GM12865 (cell line): ENCODE measurements at regions not wholly inside any gene's neighbourhood (a gene's known extent, or its start where the extent isn't known, plus 50 kb on each side); places are given as distances from the start of the nearest gene placed in this dataset.

Source experiments
- DNase-seq: peaks from one replicate; pipeline ENCODE4 v3.0.0; 2010; ENCODE audit warnings: low read depth
- H3K4me3 ChIP-seq: 2 replicates; pipeline ENCODE4 v1.5.1; 2011; ENCODE audit warnings: mild to moderate bottlenecking, low read depth, low read length, control low read depth
- TF ChIP-seq, protein P1 (sequence below): IDR thresholded peaks from 2 replicates; pipeline ENCODE4 v1.5.1; 2011; ENCODE audit warnings: low read length, control low read depth, low read depth, inconsistent platforms; ENCODE audit not compliant: insufficient read depth; ENCODE audit errors: missing control alignments

DNA sequence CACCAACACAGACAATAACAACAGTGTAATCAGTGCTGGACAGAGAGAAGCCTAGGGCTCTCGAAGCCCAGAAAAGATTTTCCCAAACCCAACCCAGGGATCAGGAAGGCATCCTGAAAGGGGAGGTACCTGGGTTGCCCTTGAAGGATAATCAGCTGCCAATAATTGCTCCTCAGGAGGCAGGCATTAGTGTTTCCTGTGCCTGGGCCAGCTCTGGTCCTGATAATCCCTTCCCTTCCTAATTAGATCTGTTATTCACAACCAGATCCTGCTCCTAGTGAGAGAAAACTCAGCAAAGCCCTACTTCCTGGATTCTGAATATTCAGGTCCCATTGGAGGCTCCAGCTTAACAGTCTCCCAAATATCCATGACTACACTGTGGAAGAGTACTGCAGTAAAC is 117.4 kb downstream of the DMRTA2 start:
- TF ChIP-seq, protein P1, sequence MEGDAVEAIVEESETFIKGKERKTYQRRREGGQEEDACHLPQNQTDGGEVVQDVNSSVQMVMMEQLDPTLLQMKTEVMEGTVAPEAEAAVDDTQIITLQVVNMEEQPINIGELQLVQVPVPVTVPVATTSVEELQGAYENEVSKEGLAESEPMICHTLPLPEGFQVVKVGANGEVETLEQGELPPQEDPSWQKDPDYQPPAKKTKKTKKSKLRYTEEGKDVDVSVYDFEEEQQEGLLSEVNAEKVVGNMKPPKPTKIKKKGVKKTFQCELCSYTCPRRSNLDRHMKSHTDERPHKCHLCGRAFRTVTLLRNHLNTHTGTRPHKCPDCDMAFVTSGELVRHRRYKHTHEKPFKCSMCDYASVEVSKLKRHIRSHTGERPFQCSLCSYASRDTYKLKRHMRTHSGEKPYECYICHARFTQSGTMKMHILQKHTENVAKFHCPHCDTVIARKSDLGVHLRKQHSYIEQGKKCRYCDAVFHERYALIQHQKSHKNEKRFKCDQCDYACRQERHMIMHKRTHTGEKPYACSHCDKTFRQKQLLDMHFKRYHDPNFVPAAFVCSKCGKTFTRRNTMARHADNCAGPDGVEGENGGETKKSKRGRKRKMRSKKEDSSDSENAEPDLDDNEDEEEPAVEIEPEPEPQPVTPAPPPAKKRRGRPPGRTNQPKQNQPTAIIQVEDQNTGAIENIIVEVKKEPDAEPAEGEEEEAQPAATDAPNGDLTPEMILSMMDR, result no peak
- H3K4me3 ChIP-seq, result no peak overlapping the region
- no peak for DNase-seq

GRCh38 chr1:50300297-50300696 is 122.9 kb downstream of the DMRTA2 start:
- TF ChIP-seq, protein P1, result no peak
- H3K4me3 ChIP-seq, result no peak overlapping the region
- no peak for DNase-seq

GRCh38 chr1:50295566-50295965 is 127.7 kb downstream of the DMRTA2 start:
- no peak for DNase-seq
- TF ChIP-seq, protein P1, result no peak

DNA sequence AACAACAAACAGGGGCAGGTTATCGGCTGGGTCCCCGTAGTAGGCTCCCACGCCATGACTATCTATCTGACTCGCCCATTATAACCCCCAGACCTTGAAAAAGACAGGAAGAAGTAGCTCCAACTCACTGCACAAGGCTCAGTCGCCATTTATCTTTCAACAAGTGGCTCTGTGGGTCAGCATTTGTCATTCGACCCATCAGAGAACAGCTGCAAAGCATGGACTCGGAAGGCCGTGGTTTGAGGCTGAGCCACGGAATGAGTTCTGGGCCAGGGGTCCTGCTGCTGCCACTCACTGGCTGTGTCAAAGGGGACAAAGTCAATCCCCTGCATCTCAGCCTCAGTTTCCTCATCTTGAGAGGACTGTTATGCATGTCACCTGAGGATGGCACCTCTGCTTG is 131.0 kb downstream of the DMRTA2 start:
- no peak for DNase-seq
- H3K4me3 ChIP-seq, result no peak overlapping the region
- TF ChIP-seq, protein P1, result no peak

More at GRCh38 chr1:50295566-50295965, 127.7 kb downstream of the DMRTA2 start:
- H3K4me3 ChIP-seq, result no peak overlapping the region

- no peak overlapping the region for H3K4me3 ChIP-seq
- no peak for DNase-seq
- TF ChIP-seq, protein P1, result no peak
Measured at GRCh38 chr1:50289495-50289894, 133.7 kb downstream of the DMRTA2 start.

DNA sequence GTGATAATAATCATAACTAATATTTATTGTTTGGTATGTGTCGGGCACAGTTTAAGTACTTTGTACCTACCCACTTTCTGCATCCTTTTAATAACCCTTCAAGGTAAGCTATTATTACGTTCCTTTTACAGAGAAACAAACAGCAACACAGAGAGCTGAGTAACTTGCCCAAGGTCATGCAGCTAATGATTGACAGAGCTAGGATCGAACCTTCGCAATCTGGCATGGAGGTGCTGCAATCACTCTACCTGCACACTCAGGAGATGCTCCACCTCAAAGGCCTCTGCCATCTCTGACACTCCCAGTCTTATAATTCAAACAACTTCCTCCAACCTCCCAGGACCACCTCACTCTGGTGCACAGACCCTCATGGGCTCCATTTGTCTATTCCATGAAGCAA is 137.2 kb downstream of the DMRTA2 start:
- TF ChIP-seq, protein P1, result no peak
- DNase-seq, result no peak
- H3K4me3 ChIP-seq, result no peak overlapping the region

DNA sequence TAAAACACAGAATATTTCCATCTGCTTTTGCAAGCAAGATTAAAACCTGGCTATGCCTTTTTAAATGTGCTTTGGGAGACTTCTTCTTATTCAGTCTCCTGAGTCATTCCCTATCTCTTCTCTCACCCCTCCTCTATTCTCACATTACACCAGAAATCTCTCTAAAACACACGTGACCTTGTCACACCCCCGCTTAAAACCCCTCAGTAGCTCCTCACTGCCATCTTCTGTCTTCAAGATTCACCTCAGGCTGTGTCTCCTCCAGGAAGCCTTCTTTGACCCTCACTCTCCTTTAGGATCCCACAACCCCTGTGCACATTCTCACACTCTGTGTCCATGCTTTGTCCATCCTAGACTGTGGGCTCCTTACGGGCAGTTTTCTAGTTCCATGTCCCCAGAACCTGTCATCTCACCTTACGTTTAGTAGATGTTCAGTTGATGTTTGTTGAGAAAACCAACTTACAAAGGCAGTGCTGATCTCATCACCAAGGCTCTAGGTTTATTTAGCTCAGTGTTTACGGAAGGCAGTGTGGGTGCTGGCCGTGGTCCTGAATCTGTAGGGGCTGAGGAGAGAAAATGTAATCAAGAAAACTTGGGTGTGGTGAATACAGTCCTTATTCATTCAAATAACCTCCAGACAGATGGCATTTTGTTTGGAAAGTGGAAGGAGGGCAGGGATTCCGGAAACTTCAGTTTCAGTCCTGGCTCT is 143.5 kb downstream of the DMRTA2 start:
- no peak overlapping the region for H3K4me3 ChIP-seq
- TF ChIP-seq, protein P1, result no peak
- peak; percentile 10 for DNase-seq
